Breast epithelium (tissue), 4 donors: ENCODE measurements at regions not wholly inside any gene's neighbourhood (a gene's known extent, or its start where the extent isn't known, plus 50 kb on each side); places are given as distances from the start of the nearest gene placed in this dataset.

Source experiments
- DNase-seq, 2 donors: peaks; one replicate each; pipeline ENCODE4 v3.0.0-alpha.2; 2019; ENCODE audit warnings: low spot score in 2 of 2
- H3K27ac ChIP-seq, 2 donors: fragments of 200-600 bp; sonication (generic) in 1 of 2; one replicate each; pipeline ENCODE4 v1.5.1; 2016 to 2019; ENCODE audit warnings: mild to moderate bottlenecking in 1 of 2
- H3K27me3 ChIP-seq, 2 donors: fragments of 200-600 bp; sonication (generic) in 1 of 2; one replicate each; pipeline versions ENCODE4 v1.5.1 to v1.6.0; 2017 to 2019; ENCODE audit warnings: control low read depth in 1 of 2, mild to moderate bottlenecking in 1 of 2
- H3K36me3 ChIP-seq: fragments of 200-600 bp; one replicate; pipeline ENCODE4 v1.5.1; 2019
- H3K4me1 ChIP-seq, 2 donors: fragments of 200-600 bp; sonication (generic); one replicate each; pipeline ENCODE4 v1.5.1; 2016 to 2019; ENCODE audit warnings: control low read depth in 1 of 2
- H3K4me3 ChIP-seq, 3 donors: fragments of 200-600 bp; sonication (generic); 1 replicate in 2 of 3; 2 replicates in 1 of 3; pipeline ENCODE4 v1.5.1; 2016 to 2019; ENCODE audit warnings: mild to moderate bottlenecking in 3 of 3, moderate library complexity in 2 of 3
- H3K9me3 ChIP-seq, 2 donors: fragments of 200-600 bp; sonication (generic) in 1 of 2; one replicate each; pipeline ENCODE4 v1.5.1; 2016 to 2019; ENCODE audit warnings: control low read depth in 1 of 2
- POLR2A ChIP-seq: fragments of 450-650 bp; IDR thresholded peaks from one replicate; pipeline ENCODE4 v1.6.1; 2016; ENCODE audit warnings: antibody characterized with exemption, mild to moderate bottlenecking, moderate library complexity
- POLR2AphosphoS5 ChIP-seq, 3 donors: sonication (generic); formaldehyde crosslinking; IDR thresholded peaks; one replicate each; pipeline ENCODE4 v1.6.1; 2017; ENCODE audit warnings: antibody characterized with exemption in 3 of 3
- intact Hi-C: fragments of 100-400 bp; cut with DNase I; formaldehyde crosslinking; loops from one replicate; pipeline ENCODE4 v1.15.1; 2023; ENCODE audit warnings: low total_unique reads
- TF ChIP-seq, protein P1 (sequence below), 3 donors: fragments of 450-650 bp; IDR thresholded peaks; one replicate each; pipeline ENCODE4 v1.5.1; 2016 to 2017; ENCODE audit warnings: antibody characterized with exemption in 3 of 3, mild to moderate bottlenecking in 3 of 3, moderate library complexity in 3 of 3

DNA sequence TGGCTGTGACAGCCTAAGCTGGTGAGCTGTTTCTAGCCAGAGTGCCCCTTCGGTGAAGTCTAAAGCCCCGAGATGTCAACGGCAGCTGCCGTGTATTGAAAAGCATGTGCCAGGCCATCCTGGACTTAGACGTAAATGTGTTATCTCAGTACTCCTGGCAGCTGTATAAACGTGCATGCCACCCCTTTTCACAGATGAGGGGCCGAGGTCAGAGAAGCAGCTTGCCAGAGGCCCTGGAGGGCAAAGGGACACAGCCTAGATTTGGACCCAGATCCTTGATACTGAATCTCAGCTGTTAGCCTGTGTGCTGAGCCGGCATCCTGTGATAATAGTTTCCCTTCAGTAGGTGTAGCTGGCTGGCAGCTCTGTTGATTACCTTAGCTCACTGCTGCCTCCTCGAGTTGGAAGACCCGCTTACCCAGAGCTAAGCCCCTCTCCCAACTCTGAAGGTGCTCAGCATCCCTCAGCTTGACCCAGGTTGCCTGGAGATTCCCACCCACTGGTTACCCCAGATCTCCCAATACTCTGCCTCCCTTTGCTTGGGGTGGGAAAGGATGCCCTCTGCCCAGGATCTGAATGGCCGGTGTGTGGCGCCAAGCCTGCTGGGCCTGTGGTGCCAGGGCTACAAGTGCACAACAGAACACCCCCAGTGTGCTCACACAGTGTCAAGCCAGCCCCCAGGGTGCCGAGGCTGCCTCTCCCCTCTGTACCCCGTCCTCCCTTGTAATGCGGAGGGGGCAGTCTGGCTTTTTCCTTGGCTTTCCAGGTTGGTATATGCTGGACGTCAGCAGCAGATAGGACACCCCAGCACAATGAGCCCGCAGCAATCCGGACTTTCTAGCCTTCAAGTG is 59.8 kb upstream of the WNT7B start:
- Histone ChIP-seq H3K27me3 (no peaks in the 10 kb centered on the region), H3K4me3 (peak overlapping the region; percentile 72 to 95 (median 75)), H3K27ac (peak overlapping the region; percentile 98 to 99), H3K36me3 (no peaks in the 10 kb centered on the region), H3K9me3 (no peaks in the 10 kb centered on the region), H3K4me1 (peaks cover 5 to 23% of the 10 kb centered on the region in 2 donors)
- intact Hi-C loops: no loop called here
- peak in 1 of 2 donors; percentile 56 for DNase-seq
- TF ChIP-seq POLR2AphosphoS5 (IDR thresholded peaks at IDR 0.05): no peak
- TF ChIP-seq, protein P1, sequence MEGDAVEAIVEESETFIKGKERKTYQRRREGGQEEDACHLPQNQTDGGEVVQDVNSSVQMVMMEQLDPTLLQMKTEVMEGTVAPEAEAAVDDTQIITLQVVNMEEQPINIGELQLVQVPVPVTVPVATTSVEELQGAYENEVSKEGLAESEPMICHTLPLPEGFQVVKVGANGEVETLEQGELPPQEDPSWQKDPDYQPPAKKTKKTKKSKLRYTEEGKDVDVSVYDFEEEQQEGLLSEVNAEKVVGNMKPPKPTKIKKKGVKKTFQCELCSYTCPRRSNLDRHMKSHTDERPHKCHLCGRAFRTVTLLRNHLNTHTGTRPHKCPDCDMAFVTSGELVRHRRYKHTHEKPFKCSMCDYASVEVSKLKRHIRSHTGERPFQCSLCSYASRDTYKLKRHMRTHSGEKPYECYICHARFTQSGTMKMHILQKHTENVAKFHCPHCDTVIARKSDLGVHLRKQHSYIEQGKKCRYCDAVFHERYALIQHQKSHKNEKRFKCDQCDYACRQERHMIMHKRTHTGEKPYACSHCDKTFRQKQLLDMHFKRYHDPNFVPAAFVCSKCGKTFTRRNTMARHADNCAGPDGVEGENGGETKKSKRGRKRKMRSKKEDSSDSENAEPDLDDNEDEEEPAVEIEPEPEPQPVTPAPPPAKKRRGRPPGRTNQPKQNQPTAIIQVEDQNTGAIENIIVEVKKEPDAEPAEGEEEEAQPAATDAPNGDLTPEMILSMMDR (IDR thresholded peaks at IDR 0.05): peak in 2 of 3 donors; percentile 19 to 28

DNA sequence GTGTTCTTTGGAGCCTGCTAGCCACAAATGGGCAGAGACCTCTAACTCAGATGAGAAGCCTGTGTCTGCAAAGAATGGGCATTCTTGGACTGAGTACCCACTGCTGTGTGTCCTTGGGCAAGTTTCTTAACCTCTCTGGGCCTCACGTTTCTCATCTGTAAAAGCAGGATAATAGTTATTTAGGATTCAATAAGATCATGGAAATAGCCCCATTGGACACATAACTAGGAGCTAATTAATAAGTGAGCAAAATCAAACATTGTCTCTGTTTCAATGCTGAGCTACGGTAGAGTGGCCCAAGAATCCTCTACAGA is 61.2 kb upstream of the WNT7B start:
- peak overlapping the region; percentile 89 to 100 for H3K27ac ChIP-seq
- no peaks in the 10 kb centered on the region for H3K9me3 ChIP-seq
- no peak for DNase-seq
- H3K4me1 ChIP-seq: peaks cover 6 to 24% of the 10 kb centered on the region in 2 donors
- intact Hi-C loops: no loop called here
- TF ChIP-seq POLR2AphosphoS5 (IDR thresholded peaks at IDR 0.05) (no peak), POLR2A (no peak)
- TF ChIP-seq, protein P1 (IDR thresholded peaks at IDR 0.05): no peak
- H3K27me3 ChIP-seq: no peaks in the 10 kb centered on the region
- no peaks in the 10 kb centered on the region for H3K36me3 ChIP-seq
- no peak overlapping the region for H3K4me3 ChIP-seq

DNA sequence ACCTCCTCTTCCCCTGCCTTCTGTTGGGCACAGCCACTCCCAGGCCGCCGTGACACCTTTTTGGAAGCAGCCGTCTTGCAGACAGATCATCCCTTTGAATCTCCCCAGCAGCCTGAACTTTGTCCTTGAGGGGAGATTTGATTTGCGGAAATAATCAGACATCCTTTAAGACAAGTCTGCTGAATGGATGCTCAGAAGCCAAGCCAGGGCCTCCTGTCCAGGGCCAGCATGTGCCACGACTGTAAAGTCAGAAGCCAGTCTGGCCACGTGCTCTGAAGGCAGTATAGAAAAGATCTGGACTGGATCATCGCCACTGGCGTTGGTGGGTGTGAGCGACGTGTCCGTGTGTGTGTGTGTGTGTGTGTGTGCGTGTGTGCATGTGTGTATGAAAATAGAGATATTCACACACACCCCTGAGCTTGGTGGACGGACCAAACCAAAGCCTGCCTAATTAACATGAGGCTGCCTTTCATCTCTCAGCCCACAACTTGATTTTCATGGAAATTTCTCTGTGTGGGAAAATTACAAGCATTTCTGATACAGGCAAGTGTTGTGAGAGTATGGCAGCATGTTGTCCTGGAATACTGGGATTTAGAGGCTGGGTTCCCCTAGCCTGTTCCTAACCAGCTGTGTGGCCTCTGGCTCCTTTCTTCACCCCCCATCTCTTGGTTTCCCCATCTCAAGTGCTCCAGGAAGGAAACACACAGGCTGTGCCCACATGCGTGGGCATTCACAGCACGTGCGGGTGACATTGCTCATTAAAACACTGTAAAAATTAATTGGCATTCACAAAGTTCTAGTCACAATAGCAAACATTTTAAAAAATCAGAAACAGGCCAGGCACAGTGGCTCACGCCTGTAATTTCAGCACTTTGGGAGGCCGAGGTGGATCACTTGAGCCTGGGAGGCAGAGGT is 61.8 kb upstream of the WNT7B start:
- Histone ChIP-seq H3K36me3 (no peaks in the 10 kb centered on the region), H3K4me3 (peak overlapping the region in 1 of 3 donors; percentile 37), H3K9me3 (no peaks in the 10 kb centered on the region), H3K4me1 (peaks cover 6 to 24% of the 10 kb centered on the region in 2 donors), H3K27me3 (no peaks in the 10 kb centered on the region), H3K27ac (peak overlapping the region; percentile 89 to 100)
- peak in 1 of 2 donors; percentile 45 for DNase-seq
- TF ChIP-seq, protein P1 (IDR thresholded peaks at IDR 0.05): no peak
- TF ChIP-seq POLR2A (no peak), POLR2AphosphoS5 (IDR thresholded peaks at IDR 0.05) (no peak)
- intact Hi-C loops: no loop called here

DNA sequence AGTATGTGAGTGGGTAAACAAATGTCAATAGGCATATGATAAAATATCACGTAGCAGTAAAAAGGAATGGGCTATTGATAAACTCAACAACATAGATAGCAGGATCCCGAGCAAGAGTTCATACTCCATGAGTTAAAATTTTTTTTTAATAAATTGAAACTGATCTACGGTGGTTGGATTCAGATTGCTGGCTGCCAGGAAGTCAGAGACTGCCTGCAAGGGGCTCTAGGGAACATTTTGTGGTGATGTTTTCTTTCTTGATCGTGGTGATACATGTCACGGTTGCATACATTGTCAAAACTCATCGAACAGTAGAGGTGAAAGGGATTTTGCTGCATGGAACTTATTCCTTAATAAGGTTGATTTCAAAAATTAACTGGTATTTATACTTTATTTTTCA is 62.6 kb upstream of the WNT7B start:
- Histone ChIP-seq H3K4me1 (peaks cover 6 to 24% of the 10 kb centered on the region in 2 donors), H3K27me3 (no peaks in the 10 kb centered on the region), H3K27ac (peak overlapping the region; percentile 89 to 100), H3K36me3 (no peaks in the 10 kb centered on the region), H3K4me3 (peak overlapping the region in 1 of 3 donors; percentile 34), H3K9me3 (no peaks in the 10 kb centered on the region)
- intact Hi-C loops: no loop called here
- no peak for DNase-seq
- TF ChIP-seq, protein P1 (IDR thresholded peaks at IDR 0.05): no peak
- TF ChIP-seq POLR2AphosphoS5 (IDR thresholded peaks at IDR 0.05): no peak
- TF ChIP-seq POLR2A: no peak
